ENCODE measurements at regions not wholly inside any gene's neighbourhood (a gene's known extent, or its start where the extent isn't known, plus 50 kb on each side); places are given as distances from the start of the nearest gene placed in this dataset.

DNA sequence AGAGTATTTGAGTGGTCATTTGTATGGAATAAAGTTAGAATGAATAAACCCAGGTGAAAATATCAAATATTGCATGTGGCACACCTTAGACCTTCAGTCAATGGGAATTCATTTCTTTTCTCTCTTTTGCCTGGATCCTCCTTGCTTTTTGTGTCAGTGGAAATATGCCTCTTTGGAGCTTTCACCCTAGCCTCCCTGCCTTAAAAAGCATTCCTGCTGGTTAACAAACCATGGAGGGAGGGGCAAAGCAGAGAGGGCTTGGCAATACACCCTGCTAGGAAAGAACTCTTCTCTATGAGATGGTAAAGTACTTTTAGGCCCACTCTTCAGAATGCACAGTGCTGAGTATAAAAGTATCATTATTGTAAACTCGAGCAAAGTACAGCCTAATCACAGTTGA, 383.7 kb downstream of the DMAC1 start:
- no peaks in the 10 kb centered on the region for H3K27me3 ChIP-seq (ENCODE audit: control insufficient read depth in 1 of 2, insufficient read depth in 2 of 2, low read length in 2 of 2)
- 0% methylated on average over 1 of the region's 1 CpG for WGBS (ENCODE audit: low lambda C conversion rate)
- TF ChIP-seq ZNF224 (CRISPR knock-in tag; IDR thresholded peaks at IDR 0.05) (no peak), CHD2 (IDR thresholded peaks at IDR 0.05; ENCODE audit: low read depth, low read length) (no peak), ZFYVE20 (CRISPR knock-in tag; IDR thresholded peaks at IDR 0.05; ENCODE audit: borderline replicate concordance, low read depth) (no peak), FIP1L1 (IDR thresholded peaks at IDR 0.05; ENCODE audit: borderline replicate concordance, insufficient read depth, low read depth, low read length) (no peak), CREM (IDR thresholded peaks at IDR 0.05) (no peak), CREM (CRISPR knock-in tag; IDR thresholded peaks at IDR 0.05) (no peak), NFE2L1 (CRISPR knock-in tag; IDR thresholded peaks at IDR 0.05; ENCODE audit: borderline replicate concordance) (no peak), HNRNPL (IDR thresholded peaks at IDR 0.05; ENCODE audit: low read depth, low read length) (no peak), NR3C1 (CRISPR knock-in tag; IDR thresholded peaks at IDR 0.05) (no peak)
- TF ChIP-seq, protein P1, sequence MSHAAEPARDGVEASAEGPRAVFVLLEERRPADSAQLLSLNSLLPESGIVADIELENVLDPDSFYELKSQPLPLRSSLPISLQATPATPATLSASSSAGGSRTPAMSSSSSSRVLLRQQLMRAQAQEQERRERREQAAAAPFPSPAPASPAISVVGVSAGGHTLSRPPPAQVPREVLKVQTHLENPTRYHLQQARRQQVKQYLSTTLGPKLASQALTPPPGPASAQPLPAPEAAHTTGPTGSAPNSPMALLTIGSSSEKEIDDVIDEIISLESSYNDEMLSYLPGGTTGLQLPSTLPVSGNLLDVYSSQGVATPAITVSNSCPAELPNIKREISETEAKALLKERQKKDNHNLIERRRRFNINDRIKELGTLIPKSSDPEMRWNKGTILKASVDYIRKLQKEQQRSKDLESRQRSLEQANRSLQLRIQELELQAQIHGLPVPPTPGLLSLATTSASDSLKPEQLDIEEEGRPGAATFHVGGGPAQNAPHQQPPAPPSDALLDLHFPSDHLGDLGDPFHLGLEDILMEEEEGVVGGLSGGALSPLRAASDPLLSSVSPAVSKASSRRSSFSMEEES (CRISPR knock-in tag; IDR thresholded peaks at IDR 0.05) = no peak
- TF ChIP-seq, protein P2, sequence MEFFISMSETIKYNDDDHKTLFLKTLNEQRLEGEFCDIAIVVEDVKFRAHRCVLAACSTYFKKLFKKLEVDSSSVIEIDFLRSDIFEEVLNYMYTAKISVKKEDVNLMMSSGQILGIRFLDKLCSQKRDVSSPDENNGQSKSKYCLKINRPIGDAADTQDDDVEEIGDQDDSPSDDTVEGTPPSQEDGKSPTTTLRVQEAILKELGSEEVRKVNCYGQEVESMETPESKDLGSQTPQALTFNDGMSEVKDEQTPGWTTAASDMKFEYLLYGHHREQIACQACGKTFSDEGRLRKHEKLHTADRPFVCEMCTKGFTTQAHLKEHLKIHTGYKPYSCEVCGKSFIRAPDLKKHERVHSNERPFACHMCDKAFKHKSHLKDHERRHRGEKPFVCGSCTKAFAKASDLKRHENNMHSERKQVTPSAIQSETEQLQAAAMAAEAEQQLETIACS (CRISPR knock-in tag; IDR thresholded peaks at IDR 0.05) = no peak
- FAIRE-seq (no peak), DNase-seq (ENCODE audit: low spot score) (no peak), ATAC-seq (no peak)
- H3K4me1 ChIP-seq (ENCODE audit: insufficient read depth, low read length) = no peaks in the 10 kb centered on the region
- BruUV-seq (replicated peaks) = no TSS peak
- CTCF ChIA-PET (ENCODE audit: low intra/inter-chr PET ratio, low total read pairs) = no interaction called here
- H2AFZ ChIP-seq (ENCODE audit: low read length) = no peak overlapping the region
- H3K79me2 ChIP-seq (ENCODE audit: insufficient read depth, low read length) = no peaks in the 10 kb centered on the region
- no peak overlapping the region for H3K27ac ChIP-seq (ENCODE audit: extremely low read length, insufficient read depth, low read length)
- POLR2A ChIA-PET = no interaction called here
- H3K4me2 ChIP-seq (ENCODE audit: low read depth, low read length) = no peak overlapping the region
- H3K36me3 ChIP-seq (replicated peaks in 1 of 2; ENCODE audit: control insufficient read depth in 1 of 2, insufficient read depth in 2 of 2, low read length in 2 of 2) = no peaks in the 10 kb centered on the region
- H4K20me1 ChIP-seq (ENCODE audit: insufficient read depth, low read length) = no peaks in the 10 kb centered on the region
- no peak overlapping the region for H3K9ac ChIP-seq (ENCODE audit: insufficient read depth, low read depth, low read length)
- intact Hi-C loops (cut with micrococcal nuclease; ENCODE audit: unreplicated experiment) (no loop called here), in situ Hi-C loops (cut with HindIII; ENCODE audit: extremely low pct_ligation_motif_present, low pct_unique_long_range_greater_than_20kb) (no loop called here)
- no peak overlapping the region for H3K4me3 ChIP-seq (replicated peaks in 1 of 3; ENCODE audit: insufficient read depth in 1 of 3, low read depth in 2 of 3, low read length in 3 of 3)
- H3K9me3 ChIP-seq (ENCODE audit: low read length) = no peaks in the 10 kb centered on the region

Measured in HepG2 (cell line).